Panc1 (cell line): ENCODE measurements at regions not wholly inside any gene's neighbourhood (a gene's known extent, or its start where the extent isn't known, plus 50 kb on each side); places are given as distances from the start of the nearest gene placed in this dataset.

Experiments
- ATAC-seq: fragments of 200-7000 bp; cut with Tn5 transposase; 2 replicates; pipeline ENCODE4 v1.9.1; 2020; ENCODE audit warnings: mild to moderate bottlenecking, moderate library complexity
- BruUV-seq: library from RNA; stranded (reverse); fragments of 400-500 nt; replicated peaks from 2 replicates; lab custom pipeline; 2021; lab: Mats Ljungman, UMichigan
- CTCF ChIA-PET: fragments of 300-600 bp; sonication (Branson Sonifier 250); formaldehyde crosslinking; loops from one replicate; lab custom pipeline; 2022; ENCODE audit warnings: antibody characterized with exemption; lab: Charles Lee
- POLR2A ChIA-PET: fragments of 300-600 bp; sonication (Branson Sonifier 250); formaldehyde crosslinking; loops from one replicate; lab custom pipeline; 2022; ENCODE audit warnings: antibody characterized with exemption; lab: Charles Lee
- DNase-seq: peaks from one replicate; pipeline ENCODE4 v3.0.0-alpha.2; 2010; ENCODE audit warnings: low read depth, low spot score
- H3K27ac ChIP-seq: 2 replicates; pipeline ENCODE4 v1.5.1; 2011; ENCODE audit warnings: mild to moderate bottlenecking, low read length, inconsistent platforms
- H3K27me3 ChIP-seq: fragments of 200-500 bp; sonication (Bioruptor generic); 2 replicates; pipeline ENCODE4 v1.6.0; 2014; ENCODE audit warnings: low read length, inconsistent platforms; ENCODE audit not compliant: control insufficient read depth, insufficient read depth
- H3K36me3 ChIP-seq: fragments of 200-500 bp; sonication (Bioruptor generic); 2 replicates; pipeline ENCODE4 v1.5.1; 2014; ENCODE audit warnings: inconsistent platforms, mild to moderate bottlenecking, low read length, moderate library complexity; ENCODE audit not compliant: control insufficient read depth, insufficient read depth
- H3K4me1 ChIP-seq: 2 replicates; pipeline ENCODE4 v1.5.1; 2011; ENCODE audit warnings: inconsistent platforms, mild to moderate bottlenecking, low read length, moderate library complexity; ENCODE audit not compliant: control insufficient read depth, insufficient read depth
- H3K4me3 ChIP-seq, 2 experiments: 2 replicates each; pipeline ENCODE4 v1.5.1; 2011 to 2012; ENCODE audit warnings: low read depth in 2 of 2, low read length in 2 of 2, mild to moderate bottlenecking in 2 of 2, inconsistent platforms in 1 of 2, moderate library complexity in 1 of 2
- H3K9me3 ChIP-seq: fragments of 200-500 bp; sonication (Bioruptor generic); 2 replicates; pipeline ENCODE4 v1.5.1; 2014; ENCODE audit warnings: low read depth, mild to moderate bottlenecking, inconsistent platforms, low read length, moderate library complexity; ENCODE audit not compliant: control insufficient read depth, insufficient read depth
- POLR2AphosphoS5 ChIP-seq: IDR thresholded peaks from 2 replicates; pipeline ENCODE4 v1.6.1; 2012; ENCODE audit warnings: mild to moderate bottlenecking, low read depth, low read length, moderate library complexity
- SIN3A ChIP-seq: IDR thresholded peaks from 2 replicates; pipeline ENCODE4 v1.6.1; 2012; ENCODE audit warnings: low read depth, mild to moderate bottlenecking, low read length, moderate library complexity, borderline replicate concordance; ENCODE audit not compliant: insufficient read depth
- TCF7L2 ChIP-seq: IDR thresholded peaks from 2 replicates; pipeline ENCODE4 v1.6.1; 2011; ENCODE audit warnings: mild to moderate bottlenecking, low read depth, low read length, inconsistent platforms
- in situ Hi-C: cut with HindIII; loops from 2 replicates; pipeline ENCODE4 v1.10.0; 2016; ENCODE audit warnings: low sequenced_read_pairs, low pct_unique_long_range_greater_than_20kb
- intact Hi-C: fragments of 100-400 bp; cut with micrococcal nuclease; formaldehyde crosslinking; loops from one replicate; pipeline ENCODE4 v1.10.0; 2022; ENCODE audit not compliant: unreplicated experiment
- TF ChIP-seq, protein P1 (sequence below), 2 experiments: IDR thresholded peaks; 2 replicates each; pipeline ENCODE4 v1.6.1; 2011 to 2012; ENCODE audit warnings: low read depth in 2 of 2, control low read depth in 1 of 2, low read length in 1 of 2, mild to moderate bottlenecking in 1 of 2, moderate library complexity in 1 of 2; ENCODE audit not compliant: insufficient read depth in 1 of 2
- TF ChIP-seq, protein P2 (sequence below): fragments of 450-650 bp; IDR thresholded peaks from 2 replicates; pipeline ENCODE4 v1.5.1; 2017; ENCODE audit warnings: mild to moderate bottlenecking

DNA sequence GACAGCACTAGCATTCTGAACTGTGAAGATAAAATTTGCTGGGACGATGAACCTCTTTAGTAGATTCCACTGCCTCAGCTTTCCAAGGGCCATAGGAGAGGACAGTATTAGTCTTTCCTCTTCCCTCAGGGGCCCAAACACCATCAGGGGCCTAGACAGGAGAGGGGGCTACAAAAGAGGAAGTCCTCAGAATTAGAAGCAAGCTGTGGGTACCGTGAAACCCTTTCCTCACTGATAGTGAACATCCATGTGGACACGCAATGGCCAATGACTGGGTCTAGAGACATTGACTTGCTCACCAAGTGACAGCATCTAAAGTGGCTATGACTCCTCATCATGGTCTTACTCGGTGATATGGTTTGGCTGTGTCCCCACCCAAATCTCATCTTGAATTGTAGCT is 68.1 kb upstream of the UST start:
- ATAC-seq, result no peak
- no peaks in the 10 kb centered on the region for H3K9me3 ChIP-seq
- intact Hi-C loops (no loop called here), in situ Hi-C loops (no loop called here)
- H3K4me3 ChIP-seq, result no peak overlapping the region
- no peak overlapping the region for H3K27ac ChIP-seq
- H3K27me3 ChIP-seq, result no peaks in the 10 kb centered on the region
- no TSS peak for BruUV-seq
- TF ChIP-seq, protein P1, sequence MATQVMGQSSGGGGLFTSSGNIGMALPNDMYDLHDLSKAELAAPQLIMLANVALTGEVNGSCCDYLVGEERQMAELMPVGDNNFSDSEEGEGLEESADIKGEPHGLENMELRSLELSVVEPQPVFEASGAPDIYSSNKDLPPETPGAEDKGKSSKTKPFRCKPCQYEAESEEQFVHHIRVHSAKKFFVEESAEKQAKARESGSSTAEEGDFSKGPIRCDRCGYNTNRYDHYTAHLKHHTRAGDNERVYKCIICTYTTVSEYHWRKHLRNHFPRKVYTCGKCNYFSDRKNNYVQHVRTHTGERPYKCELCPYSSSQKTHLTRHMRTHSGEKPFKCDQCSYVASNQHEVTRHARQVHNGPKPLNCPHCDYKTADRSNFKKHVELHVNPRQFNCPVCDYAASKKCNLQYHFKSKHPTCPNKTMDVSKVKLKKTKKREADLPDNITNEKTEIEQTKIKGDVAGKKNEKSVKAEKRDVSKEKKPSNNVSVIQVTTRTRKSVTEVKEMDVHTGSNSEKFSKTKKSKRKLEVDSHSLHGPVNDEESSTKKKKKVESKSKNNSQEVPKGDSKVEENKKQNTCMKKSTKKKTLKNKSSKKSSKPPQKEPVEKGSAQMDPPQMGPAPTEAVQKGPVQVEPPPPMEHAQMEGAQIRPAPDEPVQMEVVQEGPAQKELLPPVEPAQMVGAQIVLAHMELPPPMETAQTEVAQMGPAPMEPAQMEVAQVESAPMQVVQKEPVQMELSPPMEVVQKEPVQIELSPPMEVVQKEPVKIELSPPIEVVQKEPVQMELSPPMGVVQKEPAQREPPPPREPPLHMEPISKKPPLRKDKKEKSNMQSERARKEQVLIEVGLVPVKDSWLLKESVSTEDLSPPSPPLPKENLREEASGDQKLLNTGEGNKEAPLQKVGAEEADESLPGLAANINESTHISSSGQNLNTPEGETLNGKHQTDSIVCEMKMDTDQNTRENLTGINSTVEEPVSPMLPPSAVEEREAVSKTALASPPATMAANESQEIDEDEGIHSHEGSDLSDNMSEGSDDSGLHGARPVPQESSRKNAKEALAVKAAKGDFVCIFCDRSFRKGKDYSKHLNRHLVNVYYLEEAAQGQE (IDR thresholded peaks at IDR 0.05; ENCODE audit: insufficient read depth in 1 of 2, low read depth in 2 of 2, low read length in 1 of 2), result no peak
- TF ChIP-seq POLR2AphosphoS5 (no peak), TCF7L2 (no peak), SIN3A (no peak)
- TF ChIP-seq, protein P2, sequence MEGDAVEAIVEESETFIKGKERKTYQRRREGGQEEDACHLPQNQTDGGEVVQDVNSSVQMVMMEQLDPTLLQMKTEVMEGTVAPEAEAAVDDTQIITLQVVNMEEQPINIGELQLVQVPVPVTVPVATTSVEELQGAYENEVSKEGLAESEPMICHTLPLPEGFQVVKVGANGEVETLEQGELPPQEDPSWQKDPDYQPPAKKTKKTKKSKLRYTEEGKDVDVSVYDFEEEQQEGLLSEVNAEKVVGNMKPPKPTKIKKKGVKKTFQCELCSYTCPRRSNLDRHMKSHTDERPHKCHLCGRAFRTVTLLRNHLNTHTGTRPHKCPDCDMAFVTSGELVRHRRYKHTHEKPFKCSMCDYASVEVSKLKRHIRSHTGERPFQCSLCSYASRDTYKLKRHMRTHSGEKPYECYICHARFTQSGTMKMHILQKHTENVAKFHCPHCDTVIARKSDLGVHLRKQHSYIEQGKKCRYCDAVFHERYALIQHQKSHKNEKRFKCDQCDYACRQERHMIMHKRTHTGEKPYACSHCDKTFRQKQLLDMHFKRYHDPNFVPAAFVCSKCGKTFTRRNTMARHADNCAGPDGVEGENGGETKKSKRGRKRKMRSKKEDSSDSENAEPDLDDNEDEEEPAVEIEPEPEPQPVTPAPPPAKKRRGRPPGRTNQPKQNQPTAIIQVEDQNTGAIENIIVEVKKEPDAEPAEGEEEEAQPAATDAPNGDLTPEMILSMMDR, result no peak
- ChIA-PET POLR2A (no interaction called here), CTCF (no interaction called here)
- no peaks in the 10 kb centered on the region for H3K4me1 ChIP-seq
- no peaks in the 10 kb centered on the region for H3K36me3 ChIP-seq
- DNase-seq, result no peak

DNA sequence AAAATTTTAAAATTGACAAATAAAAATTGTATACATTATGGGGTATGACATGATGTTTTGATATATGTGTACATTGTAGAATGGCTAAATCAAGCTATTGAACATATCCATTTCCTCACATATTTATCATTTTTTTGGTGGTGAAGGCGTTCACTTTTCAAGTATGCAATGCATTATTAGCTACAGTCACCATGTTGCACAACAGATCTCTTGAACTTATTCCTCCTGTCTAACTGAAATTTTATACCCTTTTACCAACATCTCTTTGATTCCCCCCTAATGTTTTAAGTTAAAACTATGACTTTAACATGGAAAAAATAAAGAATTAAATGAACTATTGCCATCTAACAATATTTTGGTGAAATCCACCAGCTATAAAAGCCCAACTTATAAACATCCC is 65.2 kb upstream of the UST start:
- BruUV-seq, result no TSS peak
- intact Hi-C loops, result no loop called here
- no peak for DNase-seq
- H3K9me3 ChIP-seq, result no peaks in the 10 kb centered on the region
- POLR2A ChIA-PET, result no interaction called here
- CTCF ChIA-PET, result no interaction called here
- H3K4me3 ChIP-seq, result no peak overlapping the region
- H3K4me1 ChIP-seq, result no peaks in the 10 kb centered on the region
- no peak overlapping the region for H3K27ac ChIP-seq
- TF ChIP-seq TCF7L2, result no peak
- in situ Hi-C loops, result no loop called here
- no peaks in the 10 kb centered on the region for H3K27me3 ChIP-seq
- ATAC-seq, result no peak
- H3K36me3 ChIP-seq, result no peaks in the 10 kb centered on the region

DNA sequence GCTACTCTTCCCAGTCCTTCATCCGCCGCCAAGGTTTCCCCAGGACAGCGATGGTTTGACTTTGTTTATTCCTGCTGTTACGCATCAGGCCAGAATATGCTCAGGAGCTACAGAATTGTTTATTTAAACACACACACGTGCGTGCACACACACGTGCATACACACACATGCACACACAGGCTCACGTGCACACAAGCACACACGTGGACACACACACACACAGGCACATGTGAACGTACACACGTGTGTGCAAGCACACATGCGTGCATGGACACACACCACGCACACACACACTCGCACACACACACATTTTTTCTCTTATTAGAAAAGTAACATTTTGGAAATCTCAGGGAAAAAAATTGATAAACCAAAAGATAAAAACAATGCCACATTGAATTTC is 64.6 kb upstream of the UST start:
- no TSS peak for BruUV-seq
- in situ Hi-C loops, result no loop called here
- Histone ChIP-seq H3K9me3 (no peaks in the 10 kb centered on the region), H3K4me3 (no peak overlapping the region), H3K4me1 (no peaks in the 10 kb centered on the region), H3K36me3 (no peaks in the 10 kb centered on the region), H3K27me3 (no peaks in the 10 kb centered on the region), H3K27ac (no peak overlapping the region)
- TF ChIP-seq SIN3A, result no peak
- TF ChIP-seq, protein P1 (IDR thresholded peaks at IDR 0.05; ENCODE audit: insufficient read depth in 1 of 2, low read depth in 2 of 2, low read length in 1 of 2), result no peak
- TF ChIP-seq POLR2AphosphoS5, result no peak
- TF ChIP-seq, protein P2, result no peak
- no peak for TF ChIP-seq TCF7L2
- ATAC-seq, result no peak
- ChIA-PET CTCF (no interaction called here), POLR2A (no interaction called here)
- no peak for DNase-seq
- intact Hi-C loops, result no loop called here
